Fibroblast of lung (primary cell): ENCODE measurements at regions not wholly inside any gene's neighbourhood (a gene's known extent, or its start where the extent isn't known, plus 50 kb on each side); places are given as distances from the start of the nearest gene placed in this dataset.
"Not testable (repeated sequence)": the region's sequence is repeated elsewhere in the genome, so short reads cannot be mapped to it uniquely, and the experiment has no call there.

Experiments
- EZH2 ChIP-seq: IDR thresholded peaks from 2 replicates; pipeline ENCODE4 v1.5.1; 2012; ENCODE audit warnings: low read length, control low read depth, mild to moderate bottlenecking; ENCODE audit errors: missing control alignments
- TF ChIP-seq, protein P1 (sequence below), 2 donors: IDR thresholded peaks in 1 of 2; conservative IDR thresholded peaks in 1 of 2; 1 replicate in 1 of 2; 2 replicates in 1 of 2; pipeline ENCODE4 v1.5.1; 2011 to 2012; ENCODE audit warnings: low read length in 2 of 2, control low read depth in 1 of 2, inconsistent platforms in 1 of 2, low read depth in 1 of 2, mild to moderate bottlenecking in 1 of 2

DNA sequence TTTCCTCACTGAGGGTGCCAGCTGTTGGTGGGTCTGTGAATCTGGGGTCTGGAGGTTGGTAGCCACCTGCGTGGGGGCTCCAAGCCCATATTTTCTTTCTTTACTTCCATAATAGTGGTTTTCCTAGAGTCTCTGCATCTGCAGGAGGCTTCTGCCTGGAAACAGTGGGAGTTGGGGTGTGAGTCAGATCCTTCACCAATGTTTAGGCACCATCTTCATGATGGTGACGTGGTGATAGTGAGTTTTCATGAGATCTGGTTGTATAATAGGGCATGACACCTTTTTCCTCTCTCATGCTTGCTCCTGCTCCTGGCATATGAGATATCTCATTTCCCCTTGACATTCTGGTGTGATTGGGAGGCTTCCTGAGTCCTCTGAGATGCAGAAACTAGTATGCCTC is 832.9 kb downstream of the FOXD4L5 start:
- TF ChIP-seq, protein P1, sequence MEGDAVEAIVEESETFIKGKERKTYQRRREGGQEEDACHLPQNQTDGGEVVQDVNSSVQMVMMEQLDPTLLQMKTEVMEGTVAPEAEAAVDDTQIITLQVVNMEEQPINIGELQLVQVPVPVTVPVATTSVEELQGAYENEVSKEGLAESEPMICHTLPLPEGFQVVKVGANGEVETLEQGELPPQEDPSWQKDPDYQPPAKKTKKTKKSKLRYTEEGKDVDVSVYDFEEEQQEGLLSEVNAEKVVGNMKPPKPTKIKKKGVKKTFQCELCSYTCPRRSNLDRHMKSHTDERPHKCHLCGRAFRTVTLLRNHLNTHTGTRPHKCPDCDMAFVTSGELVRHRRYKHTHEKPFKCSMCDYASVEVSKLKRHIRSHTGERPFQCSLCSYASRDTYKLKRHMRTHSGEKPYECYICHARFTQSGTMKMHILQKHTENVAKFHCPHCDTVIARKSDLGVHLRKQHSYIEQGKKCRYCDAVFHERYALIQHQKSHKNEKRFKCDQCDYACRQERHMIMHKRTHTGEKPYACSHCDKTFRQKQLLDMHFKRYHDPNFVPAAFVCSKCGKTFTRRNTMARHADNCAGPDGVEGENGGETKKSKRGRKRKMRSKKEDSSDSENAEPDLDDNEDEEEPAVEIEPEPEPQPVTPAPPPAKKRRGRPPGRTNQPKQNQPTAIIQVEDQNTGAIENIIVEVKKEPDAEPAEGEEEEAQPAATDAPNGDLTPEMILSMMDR (conservative IDR thresholded peaks at IDR 0.05 in 1 of 2, IDR thresholded peaks at IDR 0.05 in 1 of 2; ENCODE audit: low read depth in 1 of 2, low read length in 2 of 2) = not testable (repeated sequence)
- not testable (repeated sequence) for TF ChIP-seq EZH2
